Caco-2 (cell line): ENCODE measurements at regions not wholly inside any gene's neighbourhood (a gene's known extent, or its start where the extent isn't known, plus 50 kb on each side); places are given as distances from the start of the nearest gene placed in this dataset.
A peak's percentile ranks its signal among the peaks of the same experiment; 100 is the strongest.
"Not testable (repeated sequence)": the region's sequence is repeated elsewhere in the genome, so short reads cannot be mapped to it uniquely, and the experiment has no call there.

ENCODE experiments used
- BruUV-seq: library from RNA; stranded (reverse); fragments of 400-500 nt; replicated peaks from 2 replicates; lab custom pipeline; 2021; lab: Mats Ljungman, UMichigan
- CTCF ChIA-PET: fragments of 300-600 bp; sonication (Branson Sonifier 250); formaldehyde crosslinking; loops from one replicate; lab custom pipeline; 2022; ENCODE audit warnings: antibody characterized with exemption; lab: Charles Lee
- POLR2A ChIA-PET: fragments of 300-600 bp; sonication (Branson Sonifier 250); formaldehyde crosslinking; loops from one replicate; lab custom pipeline; 2022; ENCODE audit warnings: antibody characterized with exemption; lab: Charles Lee
- DNase-seq, 2 experiments: peaks; one replicate each; pipeline versions ENCODE4 v3.0.0 to v3.0.0-alpha.2; 2020 to 2022
- H3K27me3 ChIP-seq: replicated peaks from 2 replicates; pipeline ENCODE4 v1.6.0; 2011; ENCODE audit warnings: low read length; ENCODE audit not compliant: control insufficient read depth, insufficient read depth
- H3K36me3 ChIP-seq: 2 replicates; pipeline ENCODE4 v1.5.1; 2011; ENCODE audit warnings: low read length; ENCODE audit not compliant: control insufficient read depth, insufficient read depth
- H3K4me1 ChIP-seq: fragments of 250-450 bp; sonication (Bioruptor Pico); 2 replicates; pipeline ENCODE4 v1.5.1; 2020; ENCODE audit warnings: mild to moderate bottlenecking
- H3K4me3 ChIP-seq: 2 replicates; pipeline ENCODE4 v1.5.1; 2011; ENCODE audit warnings: low read depth, mild to moderate bottlenecking, control low read depth, low read length
- H3K9me3 ChIP-seq: fragments of 250-450 bp; sonication (Bioruptor Pico); 2 replicates; pipeline ENCODE4 v1.5.1; 2020; ENCODE audit warnings: mild to moderate bottlenecking, moderate library complexity
- H3K27ac Mint-ChIP-seq: one replicate; pipeline ENCODE4 v1.8.0; 2022; ENCODE audit warnings: mixed read lengths; ENCODE audit not compliant: unreplicated experiment
- H3K27me3 Mint-ChIP-seq: one replicate; pipeline ENCODE4 v1.8.0; 2022; ENCODE audit warnings: mixed read lengths; ENCODE audit not compliant: insufficient read depth, unreplicated experiment
- H3K36me3 Mint-ChIP-seq: one replicate; pipeline ENCODE4 v1.8.0; 2022; ENCODE audit warnings: mild to moderate bottlenecking, mixed read lengths; ENCODE audit not compliant: insufficient read depth, unreplicated experiment
- H3K4me1 Mint-ChIP-seq: one replicate; pipeline ENCODE4 v1.8.0; 2022; ENCODE audit warnings: low read depth, mixed read lengths; ENCODE audit not compliant: unreplicated experiment
- H3K4me3 Mint-ChIP-seq: one replicate; pipeline ENCODE4 v1.8.0; 2022; ENCODE audit warnings: mild to moderate bottlenecking, moderate library complexity, mixed read lengths; ENCODE audit not compliant: unreplicated experiment
- H3K9me3 Mint-ChIP-seq: one replicate; pipeline ENCODE4 v1.8.0; 2022; ENCODE audit warnings: mixed read lengths; ENCODE audit not compliant: unreplicated experiment
- CTCF ChIP-seq, 2 experiments: fragments of 200-600 bp in 1 of 2; IDR thresholded peaks; 1 replicate in 1 of 2; 2 replicates in 1 of 2; pipeline versions ENCODE4 v1.5.1 to v1.8.0; 2011 to 2022; ENCODE audit warnings: antibody characterized with exemption in 1 of 2, control low read depth in 1 of 2, inconsistent platforms in 1 of 2, low read depth in 1 of 2, low read length in 1 of 2, mild to moderate bottlenecking in 1 of 2, moderate library complexity in 1 of 2; ENCODE audit not compliant: insufficient read depth in 1 of 2, severe bottlenecking in 1 of 2, unreplicated experiment in 1 of 2
- intact Hi-C: fragments of 100-400 bp; cut with micrococcal nuclease; formaldehyde crosslinking; loops from one replicate; pipeline ENCODE4 v1.10.0; 2022; ENCODE audit not compliant: unreplicated experiment

GRCh38 chr12:94010307-94010706 lies 138.1 kb upstream of the PLXNC1 start:
- no peaks in the 10 kb centered on the region for H3K36me3 Mint-ChIP-seq
- intact Hi-C loops = no loop called here

GRCh38 chr12:94012071-94012470 lies 136.3 kb upstream of the PLXNC1 start:
- H3K27ac Mint-ChIP-seq = no peak overlapping the region
- POLR2A ChIA-PET = no interaction called here

More at GRCh38 chr12:94010307-94010706, 138.1 kb upstream of the PLXNC1 start:
- peaks cover 25% of the 10 kb centered on the region for H3K9me3 Mint-ChIP-seq
- DNase-seq = no peak
- H3K27me3 ChIP-seq = no peaks in the 10 kb centered on the region
- no TSS peak for BruUV-seq
- POLR2A ChIA-PET = no interaction called here
- H3K4me1 Mint-ChIP-seq = no peaks in the 10 kb centered on the region
- no peak overlapping the region for H3K4me3 Mint-ChIP-seq
- peaks cover 5% of the 10 kb centered on the region; the same call in 1 of the 2 replicates for H3K9me3 ChIP-seq
- H3K27me3 Mint-ChIP-seq = no peaks in the 10 kb centered on the region
- H3K4me3 ChIP-seq = no peak overlapping the region
- no peaks in the 10 kb centered on the region for H3K36me3 ChIP-seq
- CTCF ChIA-PET = no interaction called here
- TF ChIP-seq CTCF (IDR thresholded peaks at IDR 0.05; ENCODE audit: insufficient read depth in 1 of 2, low read depth in 1 of 2, low read length in 1 of 2, severe bottlenecking in 1 of 2, unreplicated experiment in 1 of 2) = no peak
- no peak overlapping the region for H3K27ac Mint-ChIP-seq
- no peaks in the 10 kb centered on the region for H3K4me1 ChIP-seq

GRCh38 chr12:94012590-94012989 lies 135.8 kb upstream of the PLXNC1 start:
- Histone ChIP-seq H3K36me3 (no peaks in the 10 kb centered on the region), H3K9me3 (peaks cover 22% of the 10 kb centered on the region), H3K4me3 (no peak overlapping the region), H3K27me3 (no peaks in the 10 kb centered on the region), H3K4me1 (no peaks in the 10 kb centered on the region)
- intact Hi-C loops = no loop called here
- no peaks in the 10 kb centered on the region for H3K27me3 Mint-ChIP-seq
- no peaks in the 10 kb centered on the region for H3K36me3 Mint-ChIP-seq
- CTCF ChIA-PET = no interaction called here
- H3K9me3 Mint-ChIP-seq = peaks cover 41% of the 10 kb centered on the region
- POLR2A ChIA-PET = no interaction called here
- no peak for DNase-seq
- BruUV-seq = no TSS peak
- H3K4me1 Mint-ChIP-seq = no peaks in the 10 kb centered on the region
- TF ChIP-seq CTCF (IDR thresholded peaks at IDR 0.05; ENCODE audit: insufficient read depth in 1 of 2, low read depth in 1 of 2, low read length in 1 of 2, severe bottlenecking in 1 of 2, unreplicated experiment in 1 of 2) = no peak
- no peak overlapping the region for H3K27ac Mint-ChIP-seq
- no peak overlapping the region for H3K4me3 Mint-ChIP-seq

More at GRCh38 chr12:94012071-94012470, 136.3 kb upstream of the PLXNC1 start:
- BruUV-seq = no TSS peak
- Histone ChIP-seq H3K36me3 (no peaks in the 10 kb centered on the region), H3K27me3 (no peaks in the 10 kb centered on the region), H3K9me3 (peaks cover 17% of the 10 kb centered on the region), H3K4me3 (no peak overlapping the region), H3K4me1 (no peaks in the 10 kb centered on the region)
- Mint-ChIP-seq H3K9me3 (peaks cover 38% of the 10 kb centered on the region), H3K27me3 (no peaks in the 10 kb centered on the region), H3K4me3 (no peak overlapping the region), H3K36me3 (no peaks in the 10 kb centered on the region), H3K4me1 (no peaks in the 10 kb centered on the region)
- CTCF ChIA-PET = no interaction called here
- no peak for TF ChIP-seq CTCF (IDR thresholded peaks at IDR 0.05; ENCODE audit: insufficient read depth in 1 of 2, low read depth in 1 of 2, low read length in 1 of 2, severe bottlenecking in 1 of 2, unreplicated experiment in 1 of 2)
- no peak for DNase-seq
- intact Hi-C loops = no loop called here

GRCh38 chr12:94017247-94017646 lies 131.1 kb upstream of the PLXNC1 start:
- peaks cover 27% of the 10 kb centered on the region for H3K9me3 ChIP-seq
- H3K27me3 Mint-ChIP-seq, H3K4me1 Mint-ChIP-seq, H3K4me3 ChIP-seq, CTCF ChIA-PET, H3K36me3 ChIP-seq, POLR2A ChIA-PET, BruUV-seq, H3K27me3 ChIP-seq, H3K27ac Mint-ChIP-seq, H3K4me3 Mint-ChIP-seq, H3K4me1 ChIP-seq, H3K36me3 Mint-ChIP-seq, intact Hi-C loops: not testable (repeated sequence)
- H3K9me3 Mint-ChIP-seq = peaks cover 72% of the 10 kb centered on the region
- DNase-seq = peak in 1 of 2 experiments; percentile 5
